ENCODE measurements at regions not wholly inside any gene's neighbourhood (a gene's known extent, or its start where the extent isn't known, plus 50 kb on each side); places are given as distances from the start of the nearest gene placed in this dataset.
"Not testable (repeated sequence)": the region's sequence is repeated elsewhere in the genome, so short reads cannot be mapped to it uniquely, and the experiment has no call there.

GRCh38 chr6:9680727-9681126, 734.1 kb downstream of the TFAP2A start:
- not testable (repeated sequence) for TF ChIP-seq CTCF, POLR2A (IDR thresholded peaks at IDR 0.05)

All from uterus (tissue), 2 donors.